B cell (primary cell): ENCODE measurements at regions not wholly inside any gene's neighbourhood (a gene's known extent, or its start where the extent isn't known, plus 50 kb on each side); places are given as distances from the start of the nearest gene placed in this dataset.

ENCODE experiments used
- ATAC-seq: fragments of 200-7000 bp; cut with Tn5 transposase; one replicate; pipeline ENCODE4 v1.10.0; 2021; ENCODE audit warnings: low read depth, mild to moderate bottlenecking, moderate number of reproducible peaks, moderate library complexity
- CTCF ChIA-PET: fragments of 350-600 bp; sonication (Branson Sonifier 250); formaldehyde crosslinking; loops from one replicate; lab custom pipeline; 2021; ENCODE audit warnings: antibody characterized with exemption, inconsistent platforms; lab: Charles Lee
- POLR2A ChIA-PET: fragments of 350-600 bp; sonication (Branson Sonifier 250); formaldehyde crosslinking; loops from one replicate; lab custom pipeline; 2021; ENCODE audit warnings: antibody characterized with exemption; lab: Charles Lee
- DNase-seq: peaks from one replicate; pipeline ENCODE4 v3.0.0; 2013
- H2AFZ ChIP-seq: 2 replicates; pipeline ENCODE4 v1.6.1; 2012; ENCODE audit warnings: mild to moderate bottlenecking, low read depth, low read length; ENCODE audit not compliant: insufficient read depth, poor library complexity, severe bottlenecking
- H3K27ac ChIP-seq, 2 donors: 1 replicate in 1 of 2; 2 replicates in 1 of 2; pipeline ENCODE4 v1.5.1; 2012 to 2013; ENCODE audit warnings: low read length in 2 of 2, mild to moderate bottlenecking in 2 of 2, moderate library complexity in 1 of 2
- H3K27me3 ChIP-seq, 4 experiments: fragments of 200-600 bp in 1 of 4; sonication (generic) in 1 of 4; replicated peaks in 1 of 4; 1 replicate in 2 of 4; 2 replicates in 2 of 4; pipeline versions ENCODE4 v1.6.1 to v1.7.0; 2013 to 2016; ENCODE audit warnings: low read length in 3 of 4, mild to moderate bottlenecking in 2 of 4, mixed read lengths in 1 of 4, moderate library complexity in 1 of 4; ENCODE audit not compliant: insufficient read depth in 4 of 4, control insufficient read depth in 3 of 4; ENCODE audit errors: control extremely low read depth in 1 of 4
- H3K36me3 ChIP-seq, 2 experiments: replicated peaks in 1 of 2; 1 replicate in 1 of 2; 2 replicates in 1 of 2; pipeline versions ENCODE4 v1.6.1 to v1.7.1; 2013; ENCODE audit warnings: low read length in 1 of 2; ENCODE audit not compliant: insufficient read depth in 2 of 2, control insufficient read depth in 1 of 2; ENCODE audit errors: control extremely low read depth in 1 of 2, extremely low read depth in 1 of 2
- H3K4me1 ChIP-seq, 2 donors: fragments of 200-600 bp in 1 of 2; sonication (generic) in 1 of 2; 1 replicate in 1 of 2; 2 replicates in 1 of 2; pipeline versions ENCODE4 v1.5.1 to v1.6.1; 2013 to 2017; ENCODE audit warnings: low read length in 2 of 2; ENCODE audit not compliant: control insufficient read depth in 2 of 2, insufficient read depth in 2 of 2
- H3K4me2 ChIP-seq: replicated peaks from 2 replicates; pipeline ENCODE3; 2012; ENCODE audit warnings: mild to moderate bottlenecking, low read depth, low read length; ENCODE audit not compliant: poor library complexity, severe bottlenecking
- H3K4me3 ChIP-seq, 5 experiments: fragments of 200-600 bp in 1 of 5; sonication (generic) in 1 of 5; 1 replicate in 3 of 5; 2 replicates in 2 of 5; pipeline versions ENCODE4 v1.5.1 to v1.7.0; 2011 to 2016; ENCODE audit warnings: low read length in 4 of 5, mild to moderate bottlenecking in 4 of 5, low read depth in 2 of 5, control low read depth in 1 of 5, moderate library complexity in 1 of 5; ENCODE audit not compliant: insufficient read depth in 1 of 5; ENCODE audit errors: control extremely low read depth in 1 of 5, extremely low read depth in 1 of 5
- H3K79me2 ChIP-seq: fragments of 200-600 bp; sonication (generic); one replicate; pipeline ENCODE4 v1.6.0; 2016; ENCODE audit warnings: low read length; ENCODE audit not compliant: control insufficient read depth, insufficient read depth
- H3K9ac ChIP-seq: fragments of 200-600 bp; sonication (generic); 2 replicates; pipeline ENCODE4 v1.6.1; 2017; ENCODE audit warnings: mild to moderate bottlenecking, low read length, moderate library complexity
- H3K9me3 ChIP-seq, 3 donors: one replicate each; pipeline versions ENCODE4 v1.6.1 to v1.7.1; 2013; ENCODE audit warnings: low read length in 2 of 3; ENCODE audit not compliant: control insufficient read depth in 2 of 3, insufficient read depth in 1 of 3; ENCODE audit errors: control extremely low read depth in 1 of 3
- H4K20me1 ChIP-seq: 2 replicates; pipeline ENCODE4 v1.6.0; 2012; ENCODE audit warnings: mild to moderate bottlenecking, low read length; ENCODE audit not compliant: insufficient read depth, control insufficient read depth, poor library complexity, severe bottlenecking
- H3K27ac Mint-ChIP-seq: one replicate; pipeline ENCODE4 v1.8.0; 2021; ENCODE audit warnings: mixed read lengths
- H3K27me3 Mint-ChIP-seq: one replicate; pipeline ENCODE4 v1.8.0; 2021; ENCODE audit warnings: mixed read lengths
- H3K4me1 Mint-ChIP-seq: one replicate; pipeline ENCODE4 v1.8.0; 2021; ENCODE audit warnings: mixed read lengths
- H3K4me3 Mint-ChIP-seq: one replicate; pipeline ENCODE4 v1.8.0; 2021; ENCODE audit warnings: mixed read lengths
- H3K9me3 Mint-ChIP-seq: one replicate; pipeline ENCODE4 v1.8.0; 2022; ENCODE audit warnings: mixed read lengths; ENCODE audit not compliant: insufficient read depth
- EZH2 ChIP-seq: IDR thresholded peaks from 2 replicates; pipeline ENCODE4 v1.6.1; 2012; ENCODE audit warnings: borderline replicate concordance, low read depth, mild to moderate bottlenecking, moderate library complexity, low read length; ENCODE audit not compliant: insufficient read depth, poor library complexity, severe bottlenecking
- WGBS: methylation state at CpG from one replicate; pipeline ENCODE4 v1.1.5; 2013; ENCODE audit warnings: missing lambda C conversion rate; ENCODE audit not compliant: insufficient coverage; 5-methylcytosine and 5-hydroxymethylcytosine counted together
- intact Hi-C: fragments of 100-400 bp; cut with micrococcal nuclease; formaldehyde crosslinking; loops from one replicate; pipeline ENCODE4 v1.10.0; 2022
- TF ChIP-seq, protein P1 (sequence below): fragments of 200-600 bp; IDR thresholded peaks from one replicate; pipeline ENCODE4 v1.8.0; 2022; ENCODE audit warnings: antibody characterized with exemption, mild to moderate bottlenecking

DNA sequence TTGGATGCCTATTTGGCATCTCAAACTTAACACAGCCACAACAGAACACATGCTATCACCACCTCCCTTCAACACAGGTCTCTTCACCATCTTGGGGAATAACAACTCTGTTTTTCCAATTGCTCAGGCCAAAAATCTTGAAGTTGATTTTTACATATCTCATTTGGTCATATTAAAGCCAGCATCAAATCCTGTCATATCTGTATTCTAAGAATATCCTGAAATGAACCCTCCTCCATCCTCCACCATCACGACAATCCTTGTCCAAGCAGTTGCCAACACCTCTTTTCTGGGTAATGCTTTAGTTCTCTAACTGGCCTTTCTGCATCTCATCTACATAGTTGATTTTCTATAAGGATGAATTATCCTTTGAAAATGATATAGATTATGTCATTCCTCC lies 168.7 kb downstream of the GPR37 start:
- no peak overlapping the region for H3K9ac ChIP-seq
- no peak for TF ChIP-seq EZH2
- TF ChIP-seq, protein P1, sequence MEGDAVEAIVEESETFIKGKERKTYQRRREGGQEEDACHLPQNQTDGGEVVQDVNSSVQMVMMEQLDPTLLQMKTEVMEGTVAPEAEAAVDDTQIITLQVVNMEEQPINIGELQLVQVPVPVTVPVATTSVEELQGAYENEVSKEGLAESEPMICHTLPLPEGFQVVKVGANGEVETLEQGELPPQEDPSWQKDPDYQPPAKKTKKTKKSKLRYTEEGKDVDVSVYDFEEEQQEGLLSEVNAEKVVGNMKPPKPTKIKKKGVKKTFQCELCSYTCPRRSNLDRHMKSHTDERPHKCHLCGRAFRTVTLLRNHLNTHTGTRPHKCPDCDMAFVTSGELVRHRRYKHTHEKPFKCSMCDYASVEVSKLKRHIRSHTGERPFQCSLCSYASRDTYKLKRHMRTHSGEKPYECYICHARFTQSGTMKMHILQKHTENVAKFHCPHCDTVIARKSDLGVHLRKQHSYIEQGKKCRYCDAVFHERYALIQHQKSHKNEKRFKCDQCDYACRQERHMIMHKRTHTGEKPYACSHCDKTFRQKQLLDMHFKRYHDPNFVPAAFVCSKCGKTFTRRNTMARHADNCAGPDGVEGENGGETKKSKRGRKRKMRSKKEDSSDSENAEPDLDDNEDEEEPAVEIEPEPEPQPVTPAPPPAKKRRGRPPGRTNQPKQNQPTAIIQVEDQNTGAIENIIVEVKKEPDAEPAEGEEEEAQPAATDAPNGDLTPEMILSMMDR, result no peak
- no peaks in the 10 kb centered on the region for H4K20me1 ChIP-seq
- CTCF ChIA-PET, result no interaction called here
- Mint-ChIP-seq H3K4me3 (no peak overlapping the region), H3K27ac (no peak overlapping the region), H3K27me3 (no peaks in the 10 kb centered on the region), H3K9me3 (no peaks in the 10 kb centered on the region), H3K4me1 (no peaks in the 10 kb centered on the region)
- no peaks in the 10 kb centered on the region for H3K36me3 ChIP-seq
- H3K4me1 ChIP-seq, result no peaks in the 10 kb centered on the region
- DNase-seq (no peak), ATAC-seq (no peak)
- POLR2A ChIA-PET, result no interaction called here
- no CpG with 5 or more reads among the region's 1 CpG for WGBS
- H3K27me3 ChIP-seq, result no peaks in the 10 kb centered on the region
- H3K4me2 ChIP-seq, result no peak overlapping the region
- peaks cover 0 to 2% (median 0%) of the 10 kb centered on the region in 3 donors for H3K9me3 ChIP-seq
- no peaks in the 10 kb centered on the region for H3K79me2 ChIP-seq
- H3K4me3 ChIP-seq, result no peak overlapping the region
- H2AFZ ChIP-seq, result no peak overlapping the region
- intact Hi-C loops, result no loop called here
- H3K27ac ChIP-seq, result no peak overlapping the region

DNA sequence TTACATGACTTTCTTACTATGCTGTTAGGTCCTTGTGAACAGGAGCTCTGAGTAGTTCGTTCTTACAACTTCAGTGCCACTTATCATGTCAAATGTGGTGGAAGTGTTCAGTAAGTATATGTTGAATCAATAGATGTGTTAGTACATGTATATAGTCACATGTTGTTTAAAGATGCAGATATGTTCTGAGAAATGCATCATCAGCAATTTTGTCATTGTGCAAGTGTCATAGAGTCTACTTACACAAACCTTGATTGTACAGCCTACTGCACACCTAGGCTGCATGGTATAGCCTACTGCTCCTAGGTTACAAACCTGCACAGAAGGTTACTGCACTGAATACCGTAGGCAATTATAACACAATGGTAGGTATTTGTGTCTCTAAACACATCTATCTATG lies 174.8 kb downstream of the GPR37 start:
- Histone ChIP-seq H2AFZ (no peak overlapping the region), H3K4me3 (no peak overlapping the region), H3K36me3 (no peaks in the 10 kb centered on the region), H3K4me1 (no peaks in the 10 kb centered on the region), H3K79me2 (no peaks in the 10 kb centered on the region), H3K27ac (no peak overlapping the region), H3K9me3 (no peaks in the 10 kb centered on the region), H4K20me1 (no peaks in the 10 kb centered on the region), H3K27me3 (no peaks in the 10 kb centered on the region), H3K9ac (no peak overlapping the region), H3K4me2 (no peak overlapping the region)
- ATAC-seq, result no peak
- H3K27ac Mint-ChIP-seq, result no peak overlapping the region
- H3K4me1 Mint-ChIP-seq, result no peaks in the 10 kb centered on the region
- ChIA-PET CTCF (no interaction called here), POLR2A (no interaction called here)
- intact Hi-C loops, result no loop called here
- no peak for DNase-seq
- H3K4me3 Mint-ChIP-seq, result no peak overlapping the region
- no peaks in the 10 kb centered on the region for H3K9me3 Mint-ChIP-seq
- TF ChIP-seq EZH2, result no peak
- TF ChIP-seq, protein P1, result no peak
- WGBS, result no CpG with 5 or more reads among the region's 2 CpGs
- no peaks in the 10 kb centered on the region for H3K27me3 Mint-ChIP-seq
